GM12892 (cell line): ENCODE measurements at regions not wholly inside any gene's neighbourhood (a gene's known extent, or its start where the extent isn't known, plus 50 kb on each side); places are given as distances from the start of the nearest gene placed in this dataset.

Experiments used
- POLR2A ChIP-seq: IDR thresholded peaks from 2 replicates; pipeline ENCODE4 v1.6.1; 2011; ENCODE audit warnings: low read depth, low read length, control low read depth
- TAF1 ChIP-seq: IDR thresholded peaks from 2 replicates; pipeline ENCODE4 v1.6.1; 2011; ENCODE audit warnings: low read depth, mild to moderate bottlenecking, control low read depth, low read length, borderline replicate concordance

DNA sequence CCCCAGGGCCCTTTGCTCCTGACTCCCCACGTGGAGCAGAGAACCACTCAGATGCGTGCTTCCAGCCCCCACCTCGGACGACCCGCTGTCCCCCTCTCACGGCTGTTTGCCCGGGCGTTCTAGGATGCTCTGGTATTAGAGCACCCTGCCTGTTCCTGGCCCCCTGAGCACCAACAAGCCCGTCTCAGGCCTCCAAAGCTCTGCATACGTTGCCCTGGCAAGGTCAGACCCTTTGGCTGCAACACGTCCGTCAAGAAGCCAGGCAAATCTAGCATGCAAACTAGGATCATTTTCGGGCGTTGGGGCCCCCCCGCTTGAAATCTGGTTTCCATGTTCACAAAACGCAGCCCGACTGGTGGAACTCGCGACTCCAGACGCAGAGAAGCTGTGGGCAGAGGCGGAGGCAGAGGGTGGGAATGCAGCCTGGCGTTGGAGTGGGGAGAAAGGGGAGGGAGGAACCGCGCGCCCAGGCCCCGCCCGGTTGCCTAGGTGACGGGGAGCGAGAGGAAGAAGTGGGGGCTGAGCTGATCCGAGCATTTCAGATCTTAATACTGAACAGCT is 86.2 kb upstream of the PIAS1 start:
- no peak for TF ChIP-seq POLR2A
- 0 out of 2 replicates have a peak, but pooled peaks have one; percentile 18 for TF ChIP-seq TAF1
